ENCODE measurements at regions not wholly inside any gene's neighbourhood (a gene's known extent, or its start where the extent isn't known, plus 50 kb on each side); places are given as distances from the start of the nearest gene placed in this dataset.

DNA sequence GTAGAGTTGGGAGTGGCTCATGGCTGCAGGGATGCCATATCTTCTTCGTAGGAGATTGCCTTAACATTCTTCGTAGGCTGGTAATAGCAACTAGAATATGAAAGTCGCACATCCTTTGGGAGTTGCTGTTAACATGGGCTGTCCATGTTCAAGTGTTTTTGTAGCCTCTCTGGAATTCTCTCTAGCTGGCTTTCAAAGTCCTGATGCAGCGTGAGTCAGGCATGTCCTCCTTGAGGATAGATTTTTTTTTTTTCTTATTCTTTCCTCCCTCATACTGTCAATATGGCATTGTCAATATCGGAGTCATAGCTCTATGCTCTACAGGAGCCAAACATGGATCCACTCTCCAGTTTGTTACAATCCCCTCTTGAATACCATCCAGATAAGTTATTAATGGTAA, 494.8 kb upstream of the WWC1 start:
- Histone ChIP-seq H3K36me3 (no peaks in the 10 kb centered on the region), H3K27me3 (no peaks in the 10 kb centered on the region), H3K4me3 (no peak overlapping the region), H3K4me1 (no peaks in the 10 kb centered on the region), H3K9me3 (no peaks in the 10 kb centered on the region), H3K27ac (no peak overlapping the region)
- intact Hi-C loops (cut with DNase I; ENCODE audit: low total_unique reads) (no loop called here), in situ Hi-C loops (cut with MboI; ENCODE audit: low pct_ligation_motif_present in 1 of 4, low pct_unique_long_range_greater_than_20kb in 1 of 4, low sequenced_read_pairs in 3 of 4) (no loop called here)
- no peak for DNase-seq
- 79 to 100% methylated on average over 1 to 5 of the region's 5 CpGs for WGBS, 2 donors (ENCODE audit: low coverage in 1 of 2)
- TF ChIP-seq, protein P1, sequence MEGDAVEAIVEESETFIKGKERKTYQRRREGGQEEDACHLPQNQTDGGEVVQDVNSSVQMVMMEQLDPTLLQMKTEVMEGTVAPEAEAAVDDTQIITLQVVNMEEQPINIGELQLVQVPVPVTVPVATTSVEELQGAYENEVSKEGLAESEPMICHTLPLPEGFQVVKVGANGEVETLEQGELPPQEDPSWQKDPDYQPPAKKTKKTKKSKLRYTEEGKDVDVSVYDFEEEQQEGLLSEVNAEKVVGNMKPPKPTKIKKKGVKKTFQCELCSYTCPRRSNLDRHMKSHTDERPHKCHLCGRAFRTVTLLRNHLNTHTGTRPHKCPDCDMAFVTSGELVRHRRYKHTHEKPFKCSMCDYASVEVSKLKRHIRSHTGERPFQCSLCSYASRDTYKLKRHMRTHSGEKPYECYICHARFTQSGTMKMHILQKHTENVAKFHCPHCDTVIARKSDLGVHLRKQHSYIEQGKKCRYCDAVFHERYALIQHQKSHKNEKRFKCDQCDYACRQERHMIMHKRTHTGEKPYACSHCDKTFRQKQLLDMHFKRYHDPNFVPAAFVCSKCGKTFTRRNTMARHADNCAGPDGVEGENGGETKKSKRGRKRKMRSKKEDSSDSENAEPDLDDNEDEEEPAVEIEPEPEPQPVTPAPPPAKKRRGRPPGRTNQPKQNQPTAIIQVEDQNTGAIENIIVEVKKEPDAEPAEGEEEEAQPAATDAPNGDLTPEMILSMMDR (IDR thresholded peaks at IDR 0.05) = no peak
- no peak for TF ChIP-seq POLR2A (IDR thresholded peaks at IDR 0.05)
- TF ChIP-seq EP300 (IDR thresholded peaks at IDR 0.05; ENCODE audit: low read depth) = no peak
- TF ChIP-seq POLR2AphosphoS5 (IDR thresholded peaks at IDR 0.05) = no peak

DNA sequence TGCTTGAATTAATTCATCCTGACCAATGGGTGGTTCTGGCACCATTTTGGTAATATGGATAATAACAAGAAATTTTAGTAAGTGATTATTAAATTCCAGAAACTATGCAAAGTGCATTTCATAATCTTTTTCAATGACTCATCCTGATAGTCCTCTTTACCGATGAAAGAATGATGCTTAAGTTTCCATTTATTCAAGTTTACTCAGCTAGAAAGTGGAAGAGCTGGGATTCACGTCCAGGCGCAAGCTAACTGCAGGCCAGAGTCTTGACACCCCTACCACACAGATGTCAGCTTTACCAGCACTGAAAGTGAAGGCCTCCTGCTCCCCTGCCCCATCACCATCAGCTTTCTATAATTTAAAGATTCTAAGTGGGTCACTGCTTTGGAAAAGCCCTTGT, 493.5 kb upstream of the WWC1 start:
- H3K27ac ChIP-seq = no peak overlapping the region
- TF ChIP-seq, protein P1 (IDR thresholded peaks at IDR 0.05) = no peak
- TF ChIP-seq POLR2A (IDR thresholded peaks at IDR 0.05) = no peak
- no peaks in the 10 kb centered on the region for H3K36me3 ChIP-seq
- DNase-seq = no peak
- no peaks in the 10 kb centered on the region for H3K4me1 ChIP-seq
- no peaks in the 10 kb centered on the region for H3K27me3 ChIP-seq
- intact Hi-C loops (cut with DNase I; ENCODE audit: low total_unique reads) (no loop called here), in situ Hi-C loops (cut with MboI; ENCODE audit: low pct_ligation_motif_present in 1 of 4, low pct_unique_long_range_greater_than_20kb in 1 of 4, low sequenced_read_pairs in 3 of 4) (no loop called here)
- 59 to 78% methylated on average over 2 to 3 of the region's 3 CpGs for WGBS, 2 donors (ENCODE audit: low coverage in 1 of 2)
- no peaks in the 10 kb centered on the region for H3K9me3 ChIP-seq
- no peak overlapping the region for H3K4me3 ChIP-seq

DNA sequence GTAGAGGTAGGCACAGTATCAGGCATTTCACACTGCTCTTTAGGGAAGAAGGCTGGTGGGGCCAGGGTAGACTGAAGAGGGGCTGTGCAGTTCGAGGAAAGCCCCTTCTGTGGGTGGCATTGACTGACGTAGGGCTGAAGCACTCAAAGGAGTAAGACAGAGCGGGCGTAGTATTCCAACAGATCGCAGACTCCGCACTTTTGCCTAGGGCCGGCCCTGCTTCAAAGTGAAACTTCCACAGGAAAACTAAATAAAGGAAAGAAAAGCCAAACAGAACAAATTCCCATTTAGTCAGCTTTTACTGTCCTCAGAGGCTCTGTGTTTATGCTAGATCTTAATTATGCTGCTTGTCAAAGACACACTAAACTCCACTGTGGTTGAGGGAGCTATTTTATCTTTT, 493.0 kb upstream of the WWC1 start:
- Histone ChIP-seq H3K27me3 (no peaks in the 10 kb centered on the region), H3K36me3 (no peaks in the 10 kb centered on the region), H3K4me1 (no peaks in the 10 kb centered on the region), H3K9me3 (no peaks in the 10 kb centered on the region), H3K27ac (no peak overlapping the region), H3K4me3 (no peak overlapping the region)
- TF ChIP-seq, protein P1 (IDR thresholded peaks at IDR 0.05) = no peak
- TF ChIP-seq EP300 (IDR thresholded peaks at IDR 0.05; ENCODE audit: low read depth) (no peak), POLR2A (IDR thresholded peaks at IDR 0.05) (no peak), POLR2AphosphoS5 (IDR thresholded peaks at IDR 0.05) (no peak)
- in situ Hi-C loops (cut with MboI; ENCODE audit: low pct_ligation_motif_present in 1 of 4, low pct_unique_long_range_greater_than_20kb in 1 of 4, low sequenced_read_pairs in 3 of 4) = no loop called here
- no peak for DNase-seq
- WGBS, 2 donors (ENCODE audit: low coverage in 1 of 2) = 35 to 57% methylated on average over 7 of the region's 7 CpGs
- intact Hi-C loops (cut with DNase I; ENCODE audit: low total_unique reads) = no loop called here

DNA sequence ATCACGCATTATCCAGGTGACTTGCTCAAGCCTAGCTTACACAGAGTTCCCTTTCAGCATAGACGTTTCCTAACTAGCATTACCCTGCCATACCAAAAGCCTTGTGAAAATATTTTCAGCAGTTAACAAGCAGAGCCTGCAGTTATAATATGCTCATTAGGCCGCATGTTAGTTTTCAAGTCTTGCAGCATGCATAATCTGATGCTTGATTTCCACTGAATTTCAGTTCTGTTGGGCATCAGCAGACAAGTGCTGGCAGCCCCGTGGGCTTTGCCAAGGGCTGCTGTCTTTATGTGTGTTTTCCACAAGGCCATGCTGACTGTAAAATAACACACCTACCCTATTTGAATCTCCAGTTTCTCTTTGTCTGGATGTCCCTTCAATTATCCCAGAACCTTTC, 491.0 kb upstream of the WWC1 start:
- Histone ChIP-seq H3K27ac (no peak overlapping the region), H3K4me3 (no peak overlapping the region), H3K9me3 (no peaks in the 10 kb centered on the region), H3K36me3 (no peaks in the 10 kb centered on the region), H3K27me3 (no peaks in the 10 kb centered on the region), H3K4me1 (no peaks in the 10 kb centered on the region)
- 69% methylated on average over 4 of the region's 4 CpGs; no CpG with 5 or more reads in 1 of the 2 donors for WGBS, 2 donors (ENCODE audit: low coverage in 1 of 2)
- intact Hi-C loops (cut with DNase I; ENCODE audit: low total_unique reads) = no loop called here
- no peak for DNase-seq
- no peak for TF ChIP-seq POLR2A (IDR thresholded peaks at IDR 0.05)
- in situ Hi-C loops (cut with MboI; ENCODE audit: low pct_ligation_motif_present in 1 of 4, low pct_unique_long_range_greater_than_20kb in 1 of 4, low sequenced_read_pairs in 3 of 4) = no loop called here

DNA sequence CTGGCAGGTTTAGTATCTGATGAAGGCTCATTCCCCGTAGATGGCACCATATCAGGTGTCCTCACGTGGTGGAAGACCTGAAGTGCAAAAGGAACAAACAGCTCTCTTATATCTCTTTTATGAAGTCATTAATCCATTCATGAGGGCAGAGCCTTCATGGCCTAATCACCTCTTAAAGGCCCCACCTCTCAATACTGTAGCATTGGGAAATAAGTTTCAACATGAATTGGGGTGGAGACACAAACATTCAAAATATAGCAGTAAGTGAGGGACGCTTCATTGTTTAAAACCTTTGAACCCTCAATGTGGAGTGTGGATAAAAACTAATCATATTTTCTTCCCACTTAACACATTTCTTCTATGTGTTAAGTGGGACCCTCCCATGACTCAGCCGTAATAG, 489.4 kb upstream of the WWC1 start:
- Histone ChIP-seq H3K4me1 (no peaks in the 10 kb centered on the region), H3K9me3 (no peaks in the 10 kb centered on the region), H3K4me3 (no peak overlapping the region), H3K27ac (no peak overlapping the region), H3K27me3 (no peaks in the 10 kb centered on the region), H3K36me3 (no peaks in the 10 kb centered on the region)
- 90 to 93% methylated on average over 3 to 4 of the region's 4 CpGs for WGBS, 2 donors (ENCODE audit: low coverage in 1 of 2)
- TF ChIP-seq POLR2AphosphoS5 (IDR thresholded peaks at IDR 0.05) (no peak), POLR2A (IDR thresholded peaks at IDR 0.05) (no peak), EP300 (IDR thresholded peaks at IDR 0.05; ENCODE audit: low read depth) (no peak)
- TF ChIP-seq, protein P1 (IDR thresholded peaks at IDR 0.05) = no peak
- in situ Hi-C loops (cut with MboI; ENCODE audit: low pct_ligation_motif_present in 1 of 4, low pct_unique_long_range_greater_than_20kb in 1 of 4, low sequenced_read_pairs in 3 of 4) = no loop called here
- no peak for DNase-seq
- intact Hi-C loops (cut with DNase I; ENCODE audit: low total_unique reads) = no loop called here

Data from transverse colon (tissue), 4 donors.